ENCODE measurements at regions not wholly inside any gene's neighbourhood (a gene's known extent, or its start where the extent isn't known, plus 50 kb on each side); places are given as distances from the start of the nearest gene placed in this dataset.
"Not testable (repeated sequence)": the region's sequence is repeated elsewhere in the genome, so short reads cannot be mapped to it uniquely, and the experiment has no call there.

GRCh38 chr5:163312598-163312997, 124.8 kb upstream of the CCNG1 start:
- Histone ChIP-seq H3K9me3 (peaks cover 10% of the 10 kb centered on the region), H3K27me3 (ENCODE audit: low read depth) (no peaks in the 10 kb centered on the region), H3K27ac (no peak overlapping the region), H3K4me3 (no peak overlapping the region), H3K36me3 (no peaks in the 10 kb centered on the region), H3K4me1 (no peaks in the 10 kb centered on the region)
- DNase-seq (no peak), ATAC-seq (no peak)
- intact Hi-C loops (cut with DNase I), result no loop called here
- TF ChIP-seq, protein P1, sequence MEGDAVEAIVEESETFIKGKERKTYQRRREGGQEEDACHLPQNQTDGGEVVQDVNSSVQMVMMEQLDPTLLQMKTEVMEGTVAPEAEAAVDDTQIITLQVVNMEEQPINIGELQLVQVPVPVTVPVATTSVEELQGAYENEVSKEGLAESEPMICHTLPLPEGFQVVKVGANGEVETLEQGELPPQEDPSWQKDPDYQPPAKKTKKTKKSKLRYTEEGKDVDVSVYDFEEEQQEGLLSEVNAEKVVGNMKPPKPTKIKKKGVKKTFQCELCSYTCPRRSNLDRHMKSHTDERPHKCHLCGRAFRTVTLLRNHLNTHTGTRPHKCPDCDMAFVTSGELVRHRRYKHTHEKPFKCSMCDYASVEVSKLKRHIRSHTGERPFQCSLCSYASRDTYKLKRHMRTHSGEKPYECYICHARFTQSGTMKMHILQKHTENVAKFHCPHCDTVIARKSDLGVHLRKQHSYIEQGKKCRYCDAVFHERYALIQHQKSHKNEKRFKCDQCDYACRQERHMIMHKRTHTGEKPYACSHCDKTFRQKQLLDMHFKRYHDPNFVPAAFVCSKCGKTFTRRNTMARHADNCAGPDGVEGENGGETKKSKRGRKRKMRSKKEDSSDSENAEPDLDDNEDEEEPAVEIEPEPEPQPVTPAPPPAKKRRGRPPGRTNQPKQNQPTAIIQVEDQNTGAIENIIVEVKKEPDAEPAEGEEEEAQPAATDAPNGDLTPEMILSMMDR (IDR thresholded peaks at IDR 0.05), result no peak

- H3K4me1 ChIP-seq; DNase-seq; ATAC-seq; H3K27ac ChIP-seq; H3K4me3 ChIP-seq; intact Hi-C loops (cut with DNase I); H3K36me3 ChIP-seq; H3K27me3 ChIP-seq (ENCODE audit: low read depth); H3K9me3 ChIP-seq: not testable (repeated sequence)
Measured at GRCh38 chr5:163313049-163313448, 124.3 kb upstream of the CCNG1 start.

DNA sequence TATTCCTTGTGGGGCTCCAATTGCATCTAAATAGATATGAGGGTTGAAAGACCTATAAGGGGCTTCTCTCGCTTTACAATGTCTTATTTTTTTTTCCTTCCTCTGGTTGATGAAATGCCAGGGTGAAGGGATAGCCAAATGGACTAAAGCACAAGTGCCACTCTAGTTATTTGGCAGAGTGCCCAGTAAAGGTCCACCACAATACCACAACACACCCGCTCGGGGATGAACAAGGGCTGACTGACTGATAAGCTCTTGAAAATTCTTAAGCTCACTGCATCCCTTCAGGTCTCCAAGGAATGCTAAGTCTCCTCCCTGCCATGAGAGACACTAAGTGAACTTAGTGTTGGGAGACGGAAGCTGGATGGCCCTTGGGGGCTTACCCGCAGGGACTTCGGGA, 121.0 kb upstream of the CCNG1 start:
- DNase-seq; H3K27ac ChIP-seq; H3K4me3 ChIP-seq; ATAC-seq; H3K27me3 ChIP-seq (ENCODE audit: low read depth); intact Hi-C loops (cut with DNase I); H3K36me3 ChIP-seq; H3K9me3 ChIP-seq; H3K4me1 ChIP-seq: not testable (repeated sequence)

DNA sequence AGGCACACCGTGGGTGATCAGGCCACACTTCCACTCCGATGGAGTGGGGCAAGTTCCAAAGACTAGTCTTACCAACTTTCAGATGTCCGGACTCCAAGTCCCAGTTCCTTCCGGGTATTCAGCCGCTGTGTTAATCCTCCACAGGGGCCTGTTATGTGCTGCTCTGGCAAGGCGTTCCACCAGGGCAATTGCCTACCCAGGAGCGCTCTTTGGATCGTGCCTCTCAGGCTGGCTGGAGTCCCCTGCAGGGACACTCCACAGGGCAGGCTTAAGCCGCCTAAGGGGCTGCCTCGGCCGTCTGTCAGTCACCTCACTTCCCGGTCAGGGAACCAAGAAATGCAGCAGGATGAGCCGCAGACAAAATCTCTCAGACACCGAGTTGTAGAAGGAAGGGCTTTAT, 118.7 kb upstream of the CCNG1 start:
- Histone ChIP-seq H3K4me3 (no peak overlapping the region), H3K27ac (no peak overlapping the region), H3K27me3 (ENCODE audit: low read depth) (no peaks in the 10 kb centered on the region), H3K4me1 (no peaks in the 10 kb centered on the region), H3K36me3 (no peaks in the 10 kb centered on the region), H3K9me3 (peaks cover under 1% of the 10 kb centered on the region)
- TF ChIP-seq, protein P1 (IDR thresholded peaks at IDR 0.05), result no peak
- no peak for ATAC-seq
- intact Hi-C loops (cut with DNase I), result no loop called here
- DNase-seq, result no peak

- DNase-seq (no peak), ATAC-seq (no peak)
- TF ChIP-seq, protein P1 (IDR thresholded peaks at IDR 0.05), result no peak
- no peak overlapping the region for H3K27ac ChIP-seq
- no peaks in the 10 kb centered on the region for H3K4me1 ChIP-seq
- H3K9me3 ChIP-seq, result no peaks in the 10 kb centered on the region
- intact Hi-C loops (cut with DNase I), result no loop called here
- no peak overlapping the region for H3K4me3 ChIP-seq
- H3K36me3 ChIP-seq, result no peaks in the 10 kb centered on the region
- no peaks in the 10 kb centered on the region for H3K27me3 ChIP-seq (ENCODE audit: low read depth)
Measured at GRCh38 chr5:163321511-163321910, 115.9 kb upstream of the CCNG1 start.

GRCh38 chr5:163330723-163331668, 106.4 kb upstream of the CCNG1 start:
- Histone ChIP-seq H3K27me3 (ENCODE audit: low read depth) (no peaks in the 10 kb centered on the region), H3K36me3 (no peaks in the 10 kb centered on the region), H3K4me1 (no peaks in the 10 kb centered on the region), H3K27ac (no peak overlapping the region), H3K4me3 (no peak overlapping the region), H3K9me3 (no peaks in the 10 kb centered on the region)
- intact Hi-C loops (cut with DNase I), result no loop called here
- no peak for DNase-seq
- TF ChIP-seq, protein P1 (IDR thresholded peaks at IDR 0.05), result no peak
- ATAC-seq, result no peak

GRCh38 chr5:163336074-163336473, 101.3 kb upstream of the CCNG1 start:
- H3K27ac ChIP-seq; ATAC-seq; H3K36me3 ChIP-seq; DNase-seq; H3K9me3 ChIP-seq; H3K27me3 ChIP-seq (ENCODE audit: low read depth); intact Hi-C loops (cut with DNase I); H3K4me1 ChIP-seq; H3K4me3 ChIP-seq: not testable (repeated sequence)
